ENCODE measurements at regions not wholly inside any gene's neighbourhood (a gene's known extent, or its start where the extent isn't known, plus 50 kb on each side); places are given as distances from the start of the nearest gene placed in this dataset.
"Not testable (repeated sequence)": the region's sequence is repeated elsewhere in the genome, so short reads cannot be mapped to it uniquely, and the experiment has no call there.

- Mint-ChIP-seq H3K27ac (peak overlapping the region; percentile 94), H3K9me3 (no peaks in the 10 kb centered on the region), H3K27me3 (peaks cover 3% of the 10 kb centered on the region), H3K4me3 (peak overlapping the region; percentile 91), H3K36me3 (no peaks in the 10 kb centered on the region), H3K4me1 (peaks cover 15% of the 10 kb centered on the region)
- DNase-seq (ENCODE audit: low spot score in 2 of 2): peak; percentile 72
- peak; percentile 84 for ATAC-seq (ENCODE audit: low read depth)
Measured at GRCh38 chr20:41693136-41693979, 75.2 kb upstream of the CHD6 start.

- peak; percentile 56 to 75 for DNase-seq (ENCODE audit: low spot score in 2 of 2)
- peak; percentile 54 for ATAC-seq (ENCODE audit: low read depth)
- Mint-ChIP-seq H3K27ac (peak overlapping the region; percentile 94), H3K36me3 (no peaks in the 10 kb centered on the region), H3K4me3 (peak overlapping the region; percentile 91), H3K9me3 (no peaks in the 10 kb centered on the region), H3K27me3 (peaks cover 3% of the 10 kb centered on the region), H3K4me1 (peaks cover 15% of the 10 kb centered on the region)
Measured at GRCh38 chr20:41692479-41693135, 74.4 kb upstream of the CHD6 start.

- no peaks in the 10 kb centered on the region for H3K9me3 Mint-ChIP-seq
- peaks cover 15% of the 10 kb centered on the region for H3K4me1 Mint-ChIP-seq
- no peak overlapping the region for H3K27ac Mint-ChIP-seq
- DNase-seq (ENCODE audit: low spot score in 2 of 2) (no peak), ATAC-seq (ENCODE audit: low read depth) (no peak)
- H3K4me3 Mint-ChIP-seq: no peak overlapping the region
- H3K27me3 Mint-ChIP-seq: peaks cover 6% of the 10 kb centered on the region
- no peaks in the 10 kb centered on the region for H3K36me3 Mint-ChIP-seq
Measured at GRCh38 chr20:41691443-41691842, 73.3 kb upstream of the CHD6 start.

- no peaks in the 10 kb centered on the region for H3K9me3 Mint-ChIP-seq
- ATAC-seq (ENCODE audit: low read depth) (no peak), DNase-seq (ENCODE audit: low spot score in 2 of 2) (no peak)
- peaks cover 15% of the 10 kb centered on the region for H3K4me1 Mint-ChIP-seq
- H3K27ac Mint-ChIP-seq: no peak overlapping the region
- H3K27me3 Mint-ChIP-seq: peaks cover 6% of the 10 kb centered on the region
- H3K36me3 Mint-ChIP-seq: no peaks in the 10 kb centered on the region
- H3K4me3 Mint-ChIP-seq: no peak overlapping the region
Measured at GRCh38 chr20:41690702-41691101, 72.5 kb upstream of the CHD6 start.

GRCh38 chr20:41686961-41687360 is 68.8 kb upstream of the CHD6 start:
- Mint-ChIP-seq H3K4me1 (peaks cover 2% of the 10 kb centered on the region), H3K36me3 (no peaks in the 10 kb centered on the region), H3K27me3 (peaks cover 5% of the 10 kb centered on the region), H3K4me3 (no peak overlapping the region), H3K9me3 (no peaks in the 10 kb centered on the region), H3K27ac (no peak overlapping the region)
- no peak for DNase-seq (ENCODE audit: low spot score in 2 of 2)
- ATAC-seq (ENCODE audit: low read depth): no peak

GRCh38 chr20:41685145-41685544 is 67.0 kb upstream of the CHD6 start:
- not testable (repeated sequence) for DNase-seq (ENCODE audit: low spot score in 2 of 2); H3K9me3 Mint-ChIP-seq; H3K27me3 Mint-ChIP-seq; H3K36me3 Mint-ChIP-seq; ATAC-seq (ENCODE audit: low read depth); H3K27ac Mint-ChIP-seq; H3K4me1 Mint-ChIP-seq; H3K4me3 Mint-ChIP-seq

GRCh38 chr20:41678799-41679198 is 60.6 kb upstream of the CHD6 start:
- Mint-ChIP-seq H3K9me3 (no peaks in the 10 kb centered on the region), H3K4me1 (no peaks in the 10 kb centered on the region), H3K27ac (no peak overlapping the region), H3K36me3 (no peaks in the 10 kb centered on the region), H3K4me3 (no peak overlapping the region), H3K27me3 (peaks cover 3% of the 10 kb centered on the region)
- ATAC-seq (ENCODE audit: low read depth) (no peak), DNase-seq (ENCODE audit: low spot score in 2 of 2) (no peak)

- H3K4me3 Mint-ChIP-seq: no peak overlapping the region
- ATAC-seq (ENCODE audit: low read depth): no peak
- no peaks in the 10 kb centered on the region for H3K9me3 Mint-ChIP-seq
- H3K36me3 Mint-ChIP-seq: no peaks in the 10 kb centered on the region
- DNase-seq (ENCODE audit: low spot score in 2 of 2): no peak
- peaks cover 4% of the 10 kb centered on the region for H3K4me1 Mint-ChIP-seq
- peaks cover 12% of the 10 kb centered on the region for H3K27me3 Mint-ChIP-seq
- no peak overlapping the region for H3K27ac Mint-ChIP-seq
Measured at GRCh38 chr20:41672282-41672681, 54.1 kb upstream of the CHD6 start.

GRCh38 chr20:41671143-41671542 is 53.0 kb upstream of the CHD6 start:
- Mint-ChIP-seq H3K27ac (no peak overlapping the region), H3K36me3 (no peaks in the 10 kb centered on the region), H3K27me3 (peaks cover 14% of the 10 kb centered on the region), H3K4me3 (no peak overlapping the region), H3K4me1 (peaks cover 4% of the 10 kb centered on the region), H3K9me3 (no peaks in the 10 kb centered on the region)
- ATAC-seq (ENCODE audit: low read depth): no peak
- DNase-seq (ENCODE audit: low spot score in 2 of 2): no peak

GRCh38 chr20:41670631-41671030 is 52.5 kb upstream of the CHD6 start:
- peaks cover 13% of the 10 kb centered on the region for H3K27me3 Mint-ChIP-seq
- peaks cover 4% of the 10 kb centered on the region for H3K4me1 Mint-ChIP-seq

GRCh38 chr20:41669708-41670263 is 51.6 kb upstream of the CHD6 start:
- Mint-ChIP-seq H3K36me3 (no peaks in the 10 kb centered on the region), H3K27ac (no peak overlapping the region), H3K27me3 (peaks cover 11% of the 10 kb centered on the region), H3K4me1 (peaks cover 4% of the 10 kb centered on the region), H3K9me3 (no peaks in the 10 kb centered on the region), H3K4me3 (no peak overlapping the region)
- ATAC-seq (ENCODE audit: low read depth) (no peak), DNase-seq (ENCODE audit: low spot score in 2 of 2) (no peak)

More at GRCh38 chr20:41670631-41671030, 52.5 kb upstream of the CHD6 start:
- DNase-seq (ENCODE audit: low spot score in 2 of 2): no peak
- no peaks in the 10 kb centered on the region for H3K36me3 Mint-ChIP-seq
- no peak overlapping the region for H3K4me3 Mint-ChIP-seq
- no peaks in the 10 kb centered on the region for H3K9me3 Mint-ChIP-seq
- H3K27ac Mint-ChIP-seq: no peak overlapping the region
- ATAC-seq (ENCODE audit: low read depth): no peak

- DNase-seq (ENCODE audit: low spot score in 2 of 2) (no peak), ATAC-seq (ENCODE audit: low read depth) (no peak)
- no peak overlapping the region for H3K4me3 Mint-ChIP-seq
- no peak overlapping the region for H3K27ac Mint-ChIP-seq
- H3K36me3 Mint-ChIP-seq: no peaks in the 10 kb centered on the region
- H3K27me3 Mint-ChIP-seq: peaks cover 11% of the 10 kb centered on the region
- no peaks in the 10 kb centered on the region for H3K9me3 Mint-ChIP-seq
- H3K4me1 Mint-ChIP-seq: peaks cover 4% of the 10 kb centered on the region
Measured at GRCh38 chr20:41668057-41668749, 50.0 kb upstream of the CHD6 start.
